GM12878 (cell line): ENCODE measurements at regions not wholly inside any gene's neighbourhood (a gene's known extent, or its start where the extent isn't known, plus 50 kb on each side); places are given as distances from the start of the nearest gene placed in this dataset.

Experiments
- ATAC-seq: fragments of 200-7000 bp; cut with Tn5 transposase; 3 replicates; pipeline ENCODE4 v1.9.1; 2020; ENCODE audit warnings: mild to moderate bottlenecking, moderate library complexity
- BruUV-seq: library from RNA; stranded (reverse); fragments of 400-500 nt; replicated peaks from 2 replicates; lab custom pipeline; 2021; lab: Mats Ljungman, UMichigan
- CTCF ChIA-PET: fragments of 300-600 bp; sonication (Branson Sonifier 250); formaldehyde crosslinking; extraction: SDS; loops from one replicate; lab custom pipeline; 2021; ENCODE audit warnings: inconsistent platforms; lab: Yijun Ruan, JAX
- POLR2A ChIA-PET: fragments of 350-600 bp; formaldehyde crosslinking; extraction: SDS; loops from one replicate; lab custom pipeline; 2021; ENCODE audit warnings: inconsistent platforms; lab: Charles Lee
- RAD21 ChIA-PET: fragments of 300-600 bp; sonication (Branson Sonifier 250); formaldehyde crosslinking; loops from one replicate; lab custom pipeline; 2023; ENCODE audit warnings: antibody characterized with exemption; ENCODE audit not compliant: unreplicated experiment; lab: Charles Lee
- SMC1A ChIA-PET: fragments of 300-600 bp; sonication (Branson Sonifier 250); formaldehyde crosslinking; loops from one replicate; lab custom pipeline; 2023; ENCODE audit not compliant: unreplicated experiment, uncharacterized antibody; lab: Charles Lee
- DNase-seq: peaks from one replicate; pipeline ENCODE4 v3.0.0-alpha.2; 2011; ENCODE audit warnings: low read depth, low spot score
- FAIRE-seq: peaks from 3 replicates; lab custom pipeline; 2011; peaks lifted over from hg19 to GRCh38; lab: Jason Lieb, UNC
- H2AFZ ChIP-seq: 2 replicates; pipeline ENCODE4 v1.6.0; 2011; ENCODE audit warnings: low read depth, low read length, control low read depth; ENCODE audit not compliant: control insufficient read depth
- H3K27ac ChIP-seq: 2 replicates; pipeline ENCODE4 v1.5.1; 2011; ENCODE audit warnings: control low read depth; ENCODE audit not compliant: control insufficient read depth, insufficient read depth
- H3K27me3 ChIP-seq, 2 experiments: replicated peaks in 1 of 2; 2 replicates each; pipeline versions ENCODE4 v1.6.0 to v1.6.1; 2011; ENCODE audit warnings: low read length in 1 of 2; ENCODE audit not compliant: control insufficient read depth in 2 of 2, insufficient read depth in 2 of 2
- H3K36me3 ChIP-seq, 2 experiments: 2 replicates each; pipeline ENCODE4 v1.5.1; 2011; ENCODE audit warnings: low read length in 1 of 2; ENCODE audit not compliant: control insufficient read depth in 2 of 2, insufficient read depth in 2 of 2
- H3K4me1 ChIP-seq: 2 replicates; pipeline ENCODE4 v1.6.1; 2011; ENCODE audit warnings: mild to moderate bottlenecking, low read length, moderate library complexity, mixed read lengths; ENCODE audit not compliant: control insufficient read depth, insufficient read depth
- H3K4me2 ChIP-seq: 2 replicates; pipeline ENCODE4 v1.6.0; 2011; ENCODE audit warnings: control low read depth; ENCODE audit not compliant: control insufficient read depth, insufficient read depth
- H3K4me3 ChIP-seq: fragments of 200-600 bp; sonication (generic); 2 replicates; pipeline ENCODE4 v1.5.1; 2016
- H3K79me2 ChIP-seq: 2 replicates; pipeline ENCODE4 v1.6.0; 2011; ENCODE audit warnings: low read length; ENCODE audit not compliant: control insufficient read depth, insufficient read depth
- H3K9ac ChIP-seq: 2 replicates; pipeline ENCODE4 v1.8.0; 2011; ENCODE audit warnings: low read length, control low read depth, mixed read lengths; ENCODE audit not compliant: control insufficient read depth, insufficient read depth
- H3K9me3 ChIP-seq: replicated peaks from 3 replicates; pipeline ENCODE4 v1.5.1; 2011; ENCODE audit warnings: mild to moderate bottlenecking, low read length; ENCODE audit not compliant: control insufficient read depth, insufficient read depth
- H4K20me1 ChIP-seq: 2 replicates; pipeline ENCODE4 v1.6.0; 2011; ENCODE audit not compliant: control insufficient read depth, insufficient read depth
- CHD2 ChIP-seq: IDR thresholded peaks from 2 replicates; pipeline ENCODE4 v1.6.1; 2011; ENCODE audit warnings: low read depth, low read length, improper control_type of control experiment, borderline replicate concordance
- CREB1 ChIP-seq: IDR thresholded peaks from 2 replicates; pipeline ENCODE4 v1.6.1; 2012; ENCODE audit warnings: low read depth, mild to moderate bottlenecking, inconsistent platforms
- CREM ChIP-seq: IDR thresholded peaks from 2 replicates; pipeline ENCODE4 v1.6.1; 2014; ENCODE audit warnings: antibody characterized with exemption, low read depth
- JUNB ChIP-seq: IDR thresholded peaks from 2 replicates; pipeline ENCODE4 v1.6.1; 2016; ENCODE audit warnings: antibody characterized with exemption, mild to moderate bottlenecking
- LARP7 ChIP-seq: fragments of 450-650 bp; IDR thresholded peaks from 2 replicates; pipeline ENCODE4 v1.6.1; 2017; ENCODE audit warnings: mild to moderate bottlenecking
- NBN ChIP-seq: fragments of 450-650 bp; IDR thresholded peaks from 2 replicates; pipeline ENCODE4 v1.6.1; 2016
- POLR2A ChIP-seq: IDR thresholded peaks from 2 replicates; pipeline ENCODE4 v1.6.1; 2011; ENCODE audit warnings: low read depth, mild to moderate bottlenecking, low read length
- SMAD5 ChIP-seq: IDR thresholded peaks from 2 replicates; pipeline ENCODE4 v1.6.1; 2016; ENCODE audit warnings: antibody characterized with exemption, low read depth
- SPI1 ChIP-seq: IDR thresholded peaks from 2 replicates; pipeline ENCODE4 v1.6.1; 2011; ENCODE audit warnings: low read depth, mild to moderate bottlenecking, low read length, moderate library complexity, borderline replicate concordance; ENCODE audit not compliant: insufficient read depth
- SUPT20H ChIP-seq: IDR thresholded peaks from 2 replicates; pipeline ENCODE4 v1.6.1; 2011; ENCODE audit warnings: low read depth, mild to moderate bottlenecking, low read length, moderate library complexity, borderline replicate concordance; ENCODE audit not compliant: control insufficient read depth
- YBX1 ChIP-seq: fragments of 450-650 bp; IDR thresholded peaks from 2 replicates; pipeline ENCODE4 v1.6.1; 2016; ENCODE audit warnings: antibody characterized with exemption
- WGBS: methylation state at CpG from one replicate; pipeline ENCODE4 v1.1.6; 2016; ENCODE audit warnings: low lambda C conversion rate; ENCODE audit not compliant: insufficient replicate concordance, insufficient coverage; ENCODE audit errors: missing lambda C conversion rate; 5-methylcytosine and 5-hydroxymethylcytosine counted together
- in situ Hi-C: fragments of 300-500 bp; cut with MboI; formaldehyde crosslinking; loops from 9 replicates; pipeline ENCODE4 v1.14.3; 2018; ENCODE audit warnings: mixed read lengths
- intact Hi-C: fragments of 100-400 bp; cut with micrococcal nuclease; formaldehyde crosslinking; loops from one replicate; pipeline ENCODE4 v1.14.2; 2022; ENCODE audit not compliant: unreplicated experiment
- TF ChIP-seq, protein P1 (sequence below): fragments of 450-650 bp; IDR thresholded peaks from 2 replicates; pipeline ENCODE4 v1.6.1; 2014; ENCODE audit warnings: mild to moderate bottlenecking
- TF ChIP-seq, protein P2 (sequence below): fragments of 450-650 bp; IDR thresholded peaks from 2 replicates; pipeline ENCODE4 v1.6.1; 2018; ENCODE audit warnings: mild to moderate bottlenecking, low read depth, moderate library complexity; ENCODE audit not compliant: partially characterized antibody
- TF ChIP-seq, protein P3 (sequence below): IDR thresholded peaks from 2 replicates; pipeline ENCODE4 v1.6.1; 2012; ENCODE audit warnings: low read depth, low read length, improper control_type of control experiment
- TF ChIP-seq, protein P4 (sequence below): fragments of 450-650 bp; IDR thresholded peaks from 2 replicates; pipeline ENCODE4 v1.6.1; 2017; ENCODE audit warnings: antibody characterized with exemption, mild to moderate bottlenecking, moderate library complexity

DNA sequence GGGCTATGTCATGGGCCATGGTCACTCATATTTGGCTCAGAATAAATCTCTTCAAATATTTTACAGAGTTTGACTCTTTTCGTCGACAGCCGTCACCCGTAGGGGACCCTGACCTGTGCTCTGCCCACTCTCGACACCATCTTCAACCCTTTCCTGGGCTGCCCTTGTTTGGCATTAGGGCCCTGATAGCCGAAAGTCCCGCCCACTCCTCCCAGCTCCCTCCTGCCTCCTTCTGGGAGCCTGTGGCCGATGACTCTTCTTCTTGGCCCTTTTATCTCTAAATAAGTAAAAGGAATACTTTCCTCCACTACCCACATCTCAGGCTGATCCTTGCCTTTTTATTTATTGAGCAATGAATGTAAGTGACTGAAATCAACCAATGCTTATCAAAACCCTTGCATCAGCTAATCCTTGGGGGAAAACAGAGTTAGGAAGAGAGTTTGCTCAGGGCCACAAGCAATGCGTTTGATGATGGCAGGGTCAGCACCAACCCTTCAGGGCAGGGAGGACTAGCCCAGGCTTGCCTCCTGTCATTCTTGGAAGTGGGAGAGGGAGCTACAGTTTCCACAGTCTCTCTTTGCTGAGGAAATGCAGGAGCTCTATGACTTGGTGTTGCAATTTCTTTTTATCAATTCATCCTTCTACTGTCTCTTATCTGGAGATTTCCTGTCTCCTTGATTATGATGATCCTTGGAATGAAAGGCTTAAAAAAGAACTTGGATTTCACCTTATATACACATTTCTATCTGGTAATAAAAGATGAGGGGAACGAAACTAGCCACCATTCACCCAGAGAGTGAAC is 218.2 kb upstream of the PODXL start:
- H3K27ac ChIP-seq = no peak overlapping the region
- no peak overlapping the region for H3K9ac ChIP-seq
- SMC1A ChIA-PET = interaction anchor here (0.8 kb wide), 1 partner anchor 11 kb away, joined by 3 read pairs; no protein-coding TSS in a partner anchor
- no peak for ATAC-seq
- no peak overlapping the region for H2AFZ ChIP-seq
- no peak overlapping the region for H3K4me2 ChIP-seq
- no peak for FAIRE-seq
- WGBS = 39% methylated on average over 10 of the region's 10 CpGs
- DNase-seq = no peak
- RAD21 ChIA-PET = no interaction called here
- no TSS peak for BruUV-seq
- H3K79me2 ChIP-seq = no peaks in the 10 kb centered on the region
- no peaks in the 10 kb centered on the region for H3K36me3 ChIP-seq
- H3K4me1 ChIP-seq = no peaks in the 10 kb centered on the region
- in situ Hi-C loops (no loop called here), intact Hi-C loops (no loop called here)
- TF ChIP-seq CHD2 = no peak
- TF ChIP-seq LARP7 = no peak
- TF ChIP-seq SUPT20H = no peak
- no peak for TF ChIP-seq JUNB
- TF ChIP-seq, protein P1, sequence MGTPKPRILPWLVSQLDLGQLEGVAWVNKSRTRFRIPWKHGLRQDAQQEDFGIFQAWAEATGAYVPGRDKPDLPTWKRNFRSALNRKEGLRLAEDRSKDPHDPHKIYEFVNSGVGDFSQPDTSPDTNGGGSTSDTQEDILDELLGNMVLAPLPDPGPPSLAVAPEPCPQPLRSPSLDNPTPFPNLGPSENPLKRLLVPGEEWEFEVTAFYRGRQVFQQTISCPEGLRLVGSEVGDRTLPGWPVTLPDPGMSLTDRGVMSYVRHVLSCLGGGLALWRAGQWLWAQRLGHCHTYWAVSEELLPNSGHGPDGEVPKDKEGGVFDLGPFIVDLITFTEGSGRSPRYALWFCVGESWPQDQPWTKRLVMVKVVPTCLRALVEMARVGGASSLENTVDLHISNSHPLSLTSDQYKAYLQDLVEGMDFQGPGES = no peak
- TF ChIP-seq, protein P2, sequence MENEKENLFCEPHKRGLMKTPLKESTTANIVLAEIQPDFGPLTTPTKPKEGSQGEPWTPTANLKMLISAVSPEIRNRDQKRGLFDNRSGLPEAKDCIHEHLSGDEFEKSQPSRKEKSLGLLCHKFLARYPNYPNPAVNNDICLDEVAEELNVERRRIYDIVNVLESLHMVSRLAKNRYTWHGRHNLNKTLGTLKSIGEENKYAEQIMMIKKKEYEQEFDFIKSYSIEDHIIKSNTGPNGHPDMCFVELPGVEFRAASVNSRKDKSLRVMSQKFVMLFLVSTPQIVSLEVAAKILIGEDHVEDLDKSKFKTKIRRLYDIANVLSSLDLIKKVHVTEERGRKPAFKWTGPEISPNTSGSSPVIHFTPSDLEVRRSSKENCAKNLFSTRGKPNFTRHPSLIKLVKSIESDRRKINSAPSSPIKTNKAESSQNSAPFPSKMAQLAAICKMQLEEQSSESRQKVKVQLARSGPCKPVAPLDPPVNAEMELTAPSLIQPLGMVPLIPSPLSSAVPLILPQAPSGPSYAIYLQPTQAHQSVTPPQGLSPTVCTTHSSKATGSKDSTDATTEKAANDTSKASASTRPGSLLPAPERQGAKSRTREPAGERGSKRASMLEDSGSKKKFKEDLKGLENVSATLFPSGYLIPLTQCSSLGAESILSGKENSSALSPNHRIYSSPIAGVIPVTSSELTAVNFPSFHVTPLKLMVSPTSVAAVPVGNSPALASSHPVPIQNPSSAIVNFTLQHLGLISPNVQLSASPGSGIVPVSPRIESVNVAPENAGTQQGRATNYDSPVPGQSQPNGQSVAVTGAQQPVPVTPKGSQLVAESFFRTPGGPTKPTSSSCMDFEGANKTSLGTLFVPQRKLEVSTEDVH = no peak
- no peak for TF ChIP-seq CREB1
- TF ChIP-seq CREM = no peak
- TF ChIP-seq NBN = no peak
- TF ChIP-seq, protein P3, sequence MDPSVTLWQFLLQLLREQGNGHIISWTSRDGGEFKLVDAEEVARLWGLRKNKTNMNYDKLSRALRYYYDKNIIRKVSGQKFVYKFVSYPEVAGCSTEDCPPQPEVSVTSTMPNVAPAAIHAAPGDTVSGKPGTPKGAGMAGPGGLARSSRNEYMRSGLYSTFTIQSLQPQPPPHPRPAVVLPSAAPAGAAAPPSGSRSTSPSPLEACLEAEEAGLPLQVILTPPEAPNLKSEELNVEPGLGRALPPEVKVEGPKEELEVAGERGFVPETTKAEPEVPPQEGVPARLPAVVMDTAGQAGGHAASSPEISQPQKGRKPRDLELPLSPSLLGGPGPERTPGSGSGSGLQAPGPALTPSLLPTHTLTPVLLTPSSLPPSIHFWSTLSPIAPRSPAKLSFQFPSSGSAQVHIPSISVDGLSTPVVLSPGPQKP = no peak
- TF ChIP-seq SPI1 = no peak
- TF ChIP-seq SMAD5 = no peak
- TF ChIP-seq, protein P4, sequence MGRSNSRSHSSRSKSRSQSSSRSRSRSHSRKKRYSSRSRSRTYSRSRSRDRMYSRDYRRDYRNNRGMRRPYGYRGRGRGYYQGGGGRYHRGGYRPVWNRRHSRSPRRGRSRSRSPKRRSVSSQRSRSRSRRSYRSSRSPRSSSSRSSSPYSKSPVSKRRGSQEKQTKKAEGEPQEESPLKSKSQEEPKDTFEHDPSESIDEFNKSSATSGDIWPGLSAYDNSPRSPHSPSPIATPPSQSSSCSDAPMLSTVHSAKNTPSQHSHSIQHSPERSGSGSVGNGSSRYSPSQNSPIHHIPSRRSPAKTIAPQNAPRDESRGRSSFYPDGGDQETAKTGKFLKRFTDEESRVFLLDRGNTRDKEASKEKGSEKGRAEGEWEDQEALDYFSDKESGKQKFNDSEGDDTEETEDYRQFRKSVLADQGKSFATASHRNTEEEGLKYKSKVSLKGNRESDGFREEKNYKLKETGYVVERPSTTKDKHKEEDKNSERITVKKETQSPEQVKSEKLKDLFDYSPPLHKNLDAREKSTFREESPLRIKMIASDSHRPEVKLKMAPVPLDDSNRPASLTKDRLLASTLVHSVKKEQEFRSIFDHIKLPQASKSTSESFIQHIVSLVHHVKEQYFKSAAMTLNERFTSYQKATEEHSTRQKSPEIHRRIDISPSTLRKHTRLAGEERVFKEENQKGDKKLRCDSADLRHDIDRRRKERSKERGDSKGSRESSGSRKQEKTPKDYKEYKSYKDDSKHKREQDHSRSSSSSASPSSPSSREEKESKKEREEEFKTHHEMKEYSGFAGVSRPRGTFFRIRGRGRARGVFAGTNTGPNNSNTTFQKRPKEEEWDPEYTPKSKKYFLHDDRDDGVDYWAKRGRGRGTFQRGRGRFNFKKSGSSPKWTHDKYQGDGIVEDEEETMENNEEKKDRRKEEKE = no peak
- TF ChIP-seq YBX1 = no peak
- no peak for TF ChIP-seq POLR2A
- no peaks in the 10 kb centered on the region for H3K9me3 ChIP-seq
- CTCF ChIA-PET = no interaction called here
- no peaks in the 10 kb centered on the region for H4K20me1 ChIP-seq
- H3K27me3 ChIP-seq = no peaks in the 10 kb centered on the region
- no peak overlapping the region for H3K4me3 ChIP-seq
- POLR2A ChIA-PET = no interaction called here
